ENCODE measurements at regions not wholly inside any gene's neighbourhood (a gene's known extent, or its start where the extent isn't known, plus 50 kb on each side); places are given as distances from the start of the nearest gene placed in this dataset.

- Histone ChIP-seq H3K4me3 (ENCODE audit: extremely low read depth in 1 of 4, insufficient read depth in 2 of 4, low read depth in 3 of 4, low read length in 4 of 4) (no peak overlapping the region), H3K79me2 (ENCODE audit: control insufficient read depth in 1 of 2, insufficient read depth in 2 of 2, low read length in 2 of 2) (no peaks in the 10 kb centered on the region), H3K9ac (replicated peaks in 1 of 4; ENCODE audit: extremely low read depth in 1 of 4, low read depth in 3 of 4, low read length in 3 of 4) (no peak overlapping the region), H3K4ac (replicated peaks; ENCODE audit: insufficient read length, low read depth, low read length) (no peak overlapping the region), H2AFZ (ENCODE audit: low read length) (no peak overlapping the region), H3K23me2 (ENCODE audit: low read depth, low read length) (no peaks in the 10 kb centered on the region), H2BK12ac (ENCODE audit: low read depth, low read length) (no peak overlapping the region), H3K79me1 (ENCODE audit: low read depth, low read length) (no peaks in the 10 kb centered on the region), H2AK5ac (ENCODE audit: low read depth, low read length) (no peak overlapping the region), H3K36me3 (ENCODE audit: control insufficient read depth in 2 of 4, insufficient read depth in 4 of 4, low read length in 3 of 4) (no peaks in the 10 kb centered on the region), H3K4me2 (ENCODE audit: insufficient read depth in 1 of 2, low read depth in 2 of 2, low read length in 2 of 2) (no peak overlapping the region), H3K18ac (ENCODE audit: extremely low read depth, low read length) (no peak overlapping the region), H3K27ac (ENCODE audit: low read depth, low read length) (no peak overlapping the region), H4K91ac (replicated peaks; ENCODE audit: insufficient read length, low read length) (no peak overlapping the region), H3K56ac (replicated peaks; ENCODE audit: insufficient read length, low read depth, low read length) (no peak overlapping the region), H2BK20ac (ENCODE audit: low read length) (no peak overlapping the region), H4K20me1 (replicated peaks in 1 of 2; ENCODE audit: control insufficient read depth in 1 of 2, insufficient read depth in 2 of 2, low read length in 2 of 2) (no peaks in the 10 kb centered on the region), H4K5ac (ENCODE audit: insufficient read length, low read depth, low read length) (no peak overlapping the region), H3K27me3 (replicated peaks in 1 of 4; ENCODE audit: control insufficient read depth in 3 of 4, extremely low read depth in 1 of 4, insufficient read depth in 3 of 4, low read length in 3 of 4) (no peaks in the 10 kb centered on the region), H3K9me3 (ENCODE audit: insufficient read depth in 2 of 2, low read depth in 1 of 2, low read length in 1 of 2) (no peaks in the 10 kb centered on the region), H2BK120ac (replicated peaks; ENCODE audit: low read depth, low read length) (no peak overlapping the region), H3K4me1 (replicated peaks in 1 of 4; ENCODE audit: control insufficient read depth in 3 of 4, insufficient read depth in 4 of 4, low read length in 3 of 4) (no peaks in the 10 kb centered on the region), H3K23ac (ENCODE audit: insufficient read length) (no peak overlapping the region), H4K8ac (ENCODE audit: extremely low read depth, insufficient read depth, low read length) (no peak overlapping the region), H3K14ac (ENCODE audit: insufficient read length) (no peak overlapping the region), H2BK15ac (ENCODE audit: low read length) (no peak overlapping the region), H2BK5ac (ENCODE audit: low read depth, low read length) (no peak overlapping the region)
- FAIRE-seq (no peak), DNase-seq (ENCODE audit: low read depth in 1 of 2, low spot score in 2 of 2) (no peak)
- ChIA-PET CTCF (ENCODE audit: partially characterized antibody) (no interaction called here), POLR2A (ENCODE audit: partially characterized antibody) (no interaction called here)
- 86% methylated on average over 3 of the region's 3 CpGs; no CpG with 5 or more reads in 1 of the 2 experiments for WGBS, 2 experiments (ENCODE audit: extremely low coverage in 1 of 2, insufficient coverage in 1 of 2, insufficient read length in 1 of 2, insufficient replicate concordance in 2 of 2, low coverage in 1 of 2, low lambda C conversion rate in 2 of 2, missing lambda C conversion rate in 1 of 2)
- TF ChIP-seq ATF2 (IDR thresholded peaks at IDR 0.05; ENCODE audit: low read length) (no peak), RFX5 (IDR thresholded peaks at IDR 0.05; ENCODE audit: borderline replicate concordance, low read depth, low read length) (no peak), PHF8 (conservative IDR thresholded peaks at IDR 0.05; ENCODE audit: low read depth, low read length) (no peak), BCL11A (IDR thresholded peaks at IDR 0.05; ENCODE audit: low read depth in 2 of 2, low read length in 2 of 2) (no peak), CEBPB (IDR thresholded peaks at IDR 0.05; ENCODE audit: low read depth, low read length) (no peak), HDAC6 (IDR thresholded peaks at IDR 0.05; ENCODE audit: low read depth, low read length) (no peak), NRF1 (IDR thresholded peaks at IDR 0.05; ENCODE audit: low read depth, low read length) (no peak), POU5F1 (IDR thresholded peaks at IDR 0.05; ENCODE audit: low read depth, low read length) (no peak), SIN3A (conservative IDR thresholded peaks at IDR 0.05 in 1 of 2, IDR thresholded peaks at IDR 0.05 in 1 of 2; ENCODE audit: low read depth in 1 of 2, low read length in 2 of 2) (no peak), TCF12 (IDR thresholded peaks at IDR 0.05; ENCODE audit: low read depth, low read length) (no peak), SAP30 (IDR thresholded peaks at IDR 0.05; ENCODE audit: insufficient read depth, insufficient replicate concordance, low read length) (no peak), CBX5 (IDR thresholded peaks at IDR 0.05; ENCODE audit: low read depth, low read length) (no peak), POLR2AphosphoS5 (IDR thresholded peaks at IDR 0.05; ENCODE audit: low read depth, low read length) (no peak), BACH1 (IDR thresholded peaks at IDR 0.05; ENCODE audit: low read length) (no peak), CHD2 (IDR thresholded peaks at IDR 0.05; ENCODE audit: low read length) (no peak)
These were observed 449.1 kb downstream of the PSAT1 start for GRCh38 chr9:78746010-78746409.
